MCF 10A (cell line): ENCODE measurements at regions not wholly inside any gene's neighbourhood (a gene's known extent, or its start where the extent isn't known, plus 50 kb on each side); places are given as distances from the start of the nearest gene placed in this dataset.

Experiments
- BruUV-seq: library from RNA; stranded (reverse); fragments of 400-500 nt; replicated peaks from 2 replicates; lab custom pipeline; 2021; lab: Mats Ljungman, UMichigan
- CTCF ChIA-PET: fragments of 300-600 bp; sonication (Branson Sonifier 250); formaldehyde crosslinking; extraction: SDS; loops from one replicate; lab custom pipeline; 2021; ENCODE audit warnings: antibody characterized with exemption, inconsistent platforms; lab: Yijun Ruan, JAX
- POLR2A ChIA-PET: fragments of 300-600, 350-650 bp; sonication (Branson Sonifier 250); formaldehyde crosslinking; extraction: SDS; loops from one replicate; lab custom pipeline; 2020; ENCODE audit warnings: antibody characterized with exemption, inconsistent platforms; lab: Yijun Ruan, JAX
- DNase-seq: peaks from one replicate; pipeline ENCODE4 v3.0.0-alpha.2; 2018; ENCODE audit not compliant: unreplicated experiment
- H3K27ac Mint-ChIP-seq: one replicate; pipeline ENCODE4 v1.8.0; 2022; ENCODE audit warnings: mild to moderate bottlenecking, low read depth, mixed read lengths; ENCODE audit not compliant: unreplicated experiment
- H3K27me3 Mint-ChIP-seq: one replicate; pipeline ENCODE4 v1.8.0; 2022; ENCODE audit warnings: mixed read lengths; ENCODE audit not compliant: insufficient read depth, unreplicated experiment
- H3K36me3 Mint-ChIP-seq: one replicate; pipeline ENCODE4 v1.8.0; 2022; ENCODE audit warnings: mild to moderate bottlenecking, moderate library complexity, mixed read lengths; ENCODE audit not compliant: insufficient read depth, unreplicated experiment
- H3K4me1 Mint-ChIP-seq: one replicate; pipeline ENCODE4 v1.8.0; 2022; ENCODE audit warnings: mixed read lengths; ENCODE audit not compliant: insufficient read depth, unreplicated experiment
- H3K4me3 Mint-ChIP-seq: one replicate; pipeline ENCODE4 v1.8.0; 2022; ENCODE audit warnings: mild to moderate bottlenecking, moderate library complexity, mixed read lengths; ENCODE audit not compliant: unreplicated experiment
- H3K9me3 Mint-ChIP-seq: one replicate; pipeline ENCODE4 v1.8.0; 2022; ENCODE audit warnings: mixed read lengths; ENCODE audit not compliant: unreplicated experiment
- intact Hi-C: fragments of 100-400 bp; cut with micrococcal nuclease; formaldehyde crosslinking; loops from 2 replicates; pipeline ENCODE4 v1.14.1; 2022
- TF ChIP-seq, protein P1 (sequence below): fragments of 200-600 bp; IDR thresholded peaks from one replicate; pipeline ENCODE4 v1.8.0; 2022; ENCODE audit warnings: antibody characterized with exemption, mild to moderate bottlenecking; ENCODE audit not compliant: unreplicated experiment

DNA sequence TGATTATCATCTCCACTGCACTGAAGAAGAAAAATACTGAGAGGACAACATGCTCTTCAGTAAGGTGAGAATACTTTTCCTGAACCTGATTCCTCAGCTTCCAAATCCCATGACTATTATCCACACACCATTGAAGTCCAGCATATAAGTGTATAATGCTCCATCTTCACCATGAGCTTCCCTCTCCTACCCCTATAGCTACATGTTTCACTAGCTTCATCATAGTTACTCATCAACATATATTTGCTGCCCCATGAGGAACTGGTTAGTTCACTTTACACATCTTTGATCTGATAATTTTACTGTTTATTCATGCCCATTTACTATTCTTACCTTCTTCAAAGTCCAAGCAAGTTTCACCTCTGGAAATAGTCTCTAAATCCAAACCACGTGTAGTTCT lies 908.5 kb upstream of the SEMA6D start:
- H3K27me3 Mint-ChIP-seq: no peaks in the 10 kb centered on the region
- no peaks in the 10 kb centered on the region for H3K36me3 Mint-ChIP-seq
- no peak for DNase-seq
- no TSS peak for BruUV-seq
- no peak overlapping the region for H3K27ac Mint-ChIP-seq
- POLR2A ChIA-PET: no interaction called here
- H3K4me1 Mint-ChIP-seq: no peaks in the 10 kb centered on the region
- no peak overlapping the region for H3K4me3 Mint-ChIP-seq
- intact Hi-C loops: no loop called here
- CTCF ChIA-PET: no interaction called here
- H3K9me3 Mint-ChIP-seq: no peaks in the 10 kb centered on the region
- TF ChIP-seq, protein P1, sequence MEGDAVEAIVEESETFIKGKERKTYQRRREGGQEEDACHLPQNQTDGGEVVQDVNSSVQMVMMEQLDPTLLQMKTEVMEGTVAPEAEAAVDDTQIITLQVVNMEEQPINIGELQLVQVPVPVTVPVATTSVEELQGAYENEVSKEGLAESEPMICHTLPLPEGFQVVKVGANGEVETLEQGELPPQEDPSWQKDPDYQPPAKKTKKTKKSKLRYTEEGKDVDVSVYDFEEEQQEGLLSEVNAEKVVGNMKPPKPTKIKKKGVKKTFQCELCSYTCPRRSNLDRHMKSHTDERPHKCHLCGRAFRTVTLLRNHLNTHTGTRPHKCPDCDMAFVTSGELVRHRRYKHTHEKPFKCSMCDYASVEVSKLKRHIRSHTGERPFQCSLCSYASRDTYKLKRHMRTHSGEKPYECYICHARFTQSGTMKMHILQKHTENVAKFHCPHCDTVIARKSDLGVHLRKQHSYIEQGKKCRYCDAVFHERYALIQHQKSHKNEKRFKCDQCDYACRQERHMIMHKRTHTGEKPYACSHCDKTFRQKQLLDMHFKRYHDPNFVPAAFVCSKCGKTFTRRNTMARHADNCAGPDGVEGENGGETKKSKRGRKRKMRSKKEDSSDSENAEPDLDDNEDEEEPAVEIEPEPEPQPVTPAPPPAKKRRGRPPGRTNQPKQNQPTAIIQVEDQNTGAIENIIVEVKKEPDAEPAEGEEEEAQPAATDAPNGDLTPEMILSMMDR: no peak

DNA sequence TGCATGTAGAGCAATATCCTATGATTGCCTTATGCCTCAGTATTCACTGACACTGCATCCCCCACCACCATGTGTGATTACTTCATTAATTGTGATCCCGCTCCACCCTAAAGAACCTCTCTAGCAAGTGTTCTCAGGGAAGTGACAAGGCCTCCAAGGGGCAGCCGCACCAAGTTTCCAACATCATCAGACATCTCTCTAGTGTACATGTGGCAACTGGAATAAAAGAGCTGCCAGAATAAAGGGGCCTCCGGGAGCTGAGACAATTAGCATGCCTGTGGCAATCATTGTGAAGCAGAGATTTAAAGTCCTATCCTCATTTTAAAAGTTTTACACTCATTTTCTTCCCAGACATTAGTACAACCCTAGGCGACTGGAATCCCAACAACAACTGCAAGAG lies 902.1 kb upstream of the SEMA6D start:
- Mint-ChIP-seq H3K9me3 (no peaks in the 10 kb centered on the region), H3K4me1 (no peaks in the 10 kb centered on the region), H3K4me3 (no peak overlapping the region), H3K36me3 (no peaks in the 10 kb centered on the region), H3K27ac (no peak overlapping the region), H3K27me3 (no peaks in the 10 kb centered on the region)
- intact Hi-C loops: no loop called here
- DNase-seq: no peak
- POLR2A ChIA-PET: no interaction called here
- TF ChIP-seq, protein P1: no peak
- CTCF ChIA-PET: no interaction called here
- BruUV-seq: no TSS peak

DNA sequence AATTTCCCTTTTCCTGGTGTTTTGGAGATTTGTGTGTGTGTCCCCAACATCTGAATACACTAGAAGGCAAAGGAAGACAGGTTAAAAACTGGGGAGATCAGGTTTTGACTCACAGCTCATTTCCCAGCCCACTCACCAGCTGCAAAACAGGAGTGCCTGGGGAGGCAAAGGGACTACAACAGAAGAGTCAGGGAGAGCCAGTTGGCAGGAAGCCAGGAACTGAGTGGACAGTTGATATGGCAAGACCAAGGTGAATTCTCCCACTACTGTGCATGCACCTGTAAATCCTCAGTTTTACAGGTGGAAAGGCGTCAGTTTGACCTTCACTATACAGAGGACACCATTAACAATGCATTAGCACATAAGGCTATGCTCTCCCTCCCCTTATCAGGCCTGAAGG lies 901.5 kb upstream of the SEMA6D start:
- Mint-ChIP-seq H3K4me3 (no peak overlapping the region), H3K9me3 (no peaks in the 10 kb centered on the region), H3K27me3 (no peaks in the 10 kb centered on the region), H3K4me1 (no peaks in the 10 kb centered on the region), H3K36me3 (no peaks in the 10 kb centered on the region), H3K27ac (no peak overlapping the region)
- ChIA-PET CTCF (no interaction called here), POLR2A (no interaction called here)
- TF ChIP-seq, protein P1: no peak
- no TSS peak for BruUV-seq
- DNase-seq: peak; percentile 0
- intact Hi-C loops: no loop called here

DNA sequence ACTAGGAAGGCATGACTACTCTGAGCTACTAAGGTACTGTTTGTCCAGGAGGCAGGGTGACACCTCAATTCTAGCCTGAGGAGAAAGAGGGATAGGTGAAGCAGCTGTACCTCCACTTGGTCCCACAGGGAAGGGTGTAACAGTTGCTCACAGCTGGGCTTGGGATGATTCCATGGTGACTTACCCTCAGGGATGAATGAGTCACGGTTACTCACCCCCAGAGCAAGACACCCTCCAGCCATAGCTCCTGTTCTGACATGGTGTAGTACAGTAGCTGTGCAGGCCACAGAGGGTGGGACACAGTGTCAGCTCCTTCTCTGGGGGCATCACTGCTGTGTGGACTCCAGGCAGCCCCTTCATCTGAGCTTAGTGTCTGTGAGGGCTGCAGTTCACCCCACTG lies 868.6 kb upstream of the SEMA6D start:
- intact Hi-C loops: no loop called here

More for the DNA sequence above, 868.6 kb upstream of the SEMA6D start:
- Mint-ChIP-seq H3K9me3 (no peaks in the 10 kb centered on the region), H3K4me3 (no peak overlapping the region), H3K27ac (no peak overlapping the region), H3K27me3 (no peaks in the 10 kb centered on the region), H3K36me3 (no peaks in the 10 kb centered on the region), H3K4me1 (peaks cover 18% of the 10 kb centered on the region)
- BruUV-seq: no TSS peak
- TF ChIP-seq, protein P1: no peak
- ChIA-PET CTCF (interaction anchor here (0.6 kb wide), 1 partner anchor 325 kb away, joined by 3 read pairs; no protein-coding TSS in a partner anchor), POLR2A (interaction anchor here (1.2 kb wide), 1 partner anchor 9 kb away, joined by 5 read pairs; no protein-coding TSS in a partner anchor)
- DNase-seq: peak; percentile 0
